RPMI7951 (cell line): ENCODE measurements at regions not wholly inside any gene's neighbourhood (a gene's known extent, or its start where the extent isn't known, plus 50 kb on each side); places are given as distances from the start of the nearest gene placed in this dataset.
A peak's percentile ranks its signal among the peaks of the same experiment; 100 is the strongest.

Source experiments
- DNase-seq: peaks from one replicate; pipeline ENCODE4 v3.0.0-alpha.2; 2012; ENCODE audit warnings: low read depth

DNA sequence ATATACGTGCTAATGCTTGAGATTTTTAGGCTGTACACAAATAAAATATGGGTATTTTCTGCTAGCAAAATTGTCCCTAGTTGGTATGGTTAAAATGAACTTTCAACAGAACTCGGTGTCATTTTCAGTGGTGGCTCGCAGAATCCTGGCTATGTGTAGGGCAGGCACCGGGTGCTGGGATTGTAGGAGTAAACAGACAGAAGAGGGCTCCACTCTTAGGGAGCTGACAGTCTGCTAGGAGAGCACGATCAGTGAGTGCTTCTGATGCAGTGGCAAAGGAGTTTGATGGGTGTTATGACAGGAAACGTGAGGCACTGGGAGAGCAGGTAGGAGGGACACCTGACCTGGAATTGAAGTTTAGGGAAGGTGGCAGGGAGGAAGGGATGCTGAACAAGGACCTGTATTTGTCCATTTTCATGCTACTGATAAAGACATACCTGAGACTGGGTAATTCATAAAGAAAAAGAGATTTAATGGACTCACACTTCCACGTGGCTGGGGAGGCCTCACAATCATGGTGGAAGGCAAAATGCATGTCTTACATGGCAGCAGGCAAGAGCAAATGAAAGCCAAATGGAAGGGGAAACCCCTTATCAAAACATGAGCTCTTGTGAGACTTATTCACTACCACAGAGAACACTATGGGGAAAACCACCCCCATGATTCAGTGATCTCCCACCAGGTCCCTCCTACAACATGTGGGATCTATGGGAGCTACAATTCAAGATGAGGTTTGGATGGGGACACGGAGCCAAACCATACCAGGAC lies 105.4 kb upstream of the LCLAT1 start:
- DNase-seq = no peak

DNA sequence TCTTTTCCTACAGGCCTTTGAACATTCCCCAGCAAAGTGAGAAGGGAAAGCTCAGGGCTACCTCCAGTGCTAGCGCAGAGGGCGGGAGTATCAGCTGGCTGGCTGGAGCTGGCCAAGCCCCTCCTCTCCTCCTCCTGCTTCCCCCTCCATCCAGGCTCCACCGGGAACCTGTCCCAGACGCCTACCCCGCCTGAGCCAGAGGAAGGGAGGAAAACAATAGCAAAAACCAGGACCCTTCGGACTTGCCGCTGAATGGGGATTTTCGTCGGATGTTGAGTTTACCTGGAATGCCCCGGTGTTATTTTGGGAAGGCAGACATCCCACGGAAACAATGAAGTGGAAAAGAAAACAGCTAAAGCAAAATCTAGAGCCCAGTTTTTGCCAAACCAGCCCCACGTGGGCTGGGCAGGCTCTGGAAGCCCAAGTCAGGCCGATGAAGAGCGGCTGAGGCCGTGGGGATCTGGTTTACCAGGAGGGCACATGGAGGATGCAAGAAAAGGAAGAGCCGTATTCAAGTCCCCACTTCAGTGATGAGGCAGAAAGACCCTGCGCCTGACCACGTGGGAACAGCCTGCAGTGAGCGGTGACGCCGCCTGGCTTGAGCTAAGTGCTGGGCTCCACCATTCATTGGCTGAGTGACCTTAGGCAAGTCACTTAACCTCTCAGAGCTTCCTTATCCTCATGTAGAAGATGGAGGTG lies 100.4 kb upstream of the LCLAT1 start:
- DNase-seq = no peak

DNA sequence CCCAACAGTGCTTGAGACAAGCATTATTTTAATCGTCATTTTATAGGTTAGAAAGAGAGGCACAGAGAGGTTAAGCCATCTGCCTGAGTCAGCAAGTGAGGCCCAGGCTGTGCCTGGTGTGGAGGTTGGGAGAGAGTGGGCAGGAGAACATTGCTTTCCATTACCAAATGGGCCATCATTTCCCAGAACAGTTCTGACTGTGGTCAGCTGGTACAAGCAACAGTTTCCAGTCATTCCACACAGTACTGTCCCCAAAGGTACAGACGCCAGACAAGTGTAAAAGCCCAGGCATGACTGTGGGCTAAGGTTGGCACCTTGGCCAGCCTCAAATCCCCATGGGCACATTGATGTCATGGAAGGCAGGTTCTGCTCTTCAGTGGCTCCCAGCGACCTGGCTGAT lies 98.2 kb upstream of the LCLAT1 start:
- no peak for DNase-seq

DNA sequence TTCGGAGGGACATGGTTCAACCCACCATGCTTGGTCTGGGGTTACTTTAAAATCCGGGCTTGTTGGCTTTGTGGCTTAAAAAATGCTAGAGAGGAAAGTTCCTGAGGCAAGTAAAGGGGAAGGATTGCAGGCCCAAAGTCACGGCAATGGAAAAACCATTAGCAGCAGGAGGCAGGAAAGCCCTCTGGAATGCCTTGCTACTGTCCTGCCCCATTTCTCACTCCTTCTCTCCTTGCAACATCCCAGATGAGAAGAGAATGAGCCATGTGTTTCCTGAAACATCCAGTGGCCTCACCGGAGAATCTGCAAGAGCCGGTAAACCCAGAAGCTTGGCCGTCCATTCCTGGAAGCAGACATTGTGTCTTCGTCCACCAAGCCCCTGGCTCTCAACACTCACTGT lies 97.4 kb upstream of the LCLAT1 start:
- DNase-seq = no peak

DNA sequence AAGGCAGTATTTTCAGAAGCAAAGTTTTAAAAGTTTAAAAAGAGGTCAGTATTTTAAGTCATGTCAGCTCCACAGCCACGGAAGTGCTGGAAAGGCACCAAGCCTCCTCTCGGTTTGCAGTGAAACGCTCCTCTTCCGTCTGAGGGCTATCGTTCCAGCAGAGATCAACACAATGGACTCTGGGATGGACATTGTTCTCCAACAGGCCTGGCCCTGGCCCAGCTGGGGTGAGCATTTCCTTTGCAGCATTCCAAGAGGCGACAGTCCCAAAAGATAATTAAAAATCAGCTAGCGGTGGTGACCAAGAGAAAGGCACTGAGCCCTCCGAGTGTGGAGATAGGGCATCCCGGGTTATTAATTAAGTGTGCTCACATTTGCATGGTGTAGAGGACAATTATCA lies 95.9 kb upstream of the LCLAT1 start:
- DNase-seq = no peak

DNA sequence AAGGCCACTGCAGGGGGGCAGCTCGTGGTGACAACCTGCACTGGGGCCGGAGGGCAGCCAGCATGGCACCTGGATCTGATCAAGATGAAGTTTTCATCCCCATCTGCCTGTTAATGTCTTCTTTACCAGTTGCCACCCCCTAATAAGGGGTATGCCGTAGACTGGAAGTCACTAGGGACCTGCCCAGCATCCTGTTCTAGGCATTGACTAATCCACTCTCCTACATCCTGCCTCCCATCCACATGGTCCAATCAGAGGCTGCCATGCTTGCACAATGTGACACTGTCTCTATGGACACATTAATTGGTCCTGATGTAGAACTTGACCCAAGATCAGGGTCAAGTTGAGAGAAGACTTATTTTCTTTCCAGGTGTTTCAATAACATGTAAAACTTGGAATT lies 95.1 kb upstream of the LCLAT1 start:
- DNase-seq = no peak

DNA sequence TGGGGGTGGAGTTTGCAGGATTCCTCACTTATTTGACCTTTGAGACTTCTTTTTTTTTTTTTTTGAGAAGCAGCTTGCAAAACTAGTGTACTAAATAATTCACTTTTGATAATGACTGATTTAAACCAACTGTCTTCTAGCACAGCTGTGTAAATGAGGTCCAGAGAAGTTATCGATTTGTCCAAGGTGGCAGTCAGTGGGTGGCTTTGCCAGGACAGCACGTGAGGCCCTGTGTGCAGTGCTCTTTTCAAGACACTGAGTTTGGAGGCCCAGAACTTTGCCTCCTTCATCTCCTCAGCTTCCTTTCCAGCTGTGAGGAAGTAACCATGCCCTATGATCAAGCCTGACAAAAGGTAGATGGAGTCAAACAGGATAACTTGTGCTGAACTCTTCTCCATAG lies 92.9 kb upstream of the LCLAT1 start:
- DNase-seq = no peak

DNA sequence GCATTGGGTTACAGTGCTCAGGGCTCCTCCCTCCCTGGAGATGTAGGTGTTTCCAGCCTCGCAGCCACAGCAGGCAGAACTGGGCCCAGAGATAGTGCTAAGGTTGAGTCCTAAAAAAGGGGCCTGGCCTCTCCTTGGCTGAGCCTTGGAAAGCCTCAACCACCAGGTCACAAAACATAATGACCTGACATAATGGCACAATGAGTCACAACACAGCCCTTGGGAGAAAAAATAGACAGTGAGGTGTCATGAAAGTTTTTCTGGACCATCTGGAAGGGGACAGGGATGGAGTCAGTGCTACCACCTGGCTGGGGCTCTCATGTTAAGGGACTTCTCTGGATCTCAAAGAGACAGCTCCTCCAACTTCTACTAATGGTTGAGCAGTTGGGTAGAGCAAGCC lies 92.4 kb upstream of the LCLAT1 start:
- DNase-seq = no peak

DNA sequence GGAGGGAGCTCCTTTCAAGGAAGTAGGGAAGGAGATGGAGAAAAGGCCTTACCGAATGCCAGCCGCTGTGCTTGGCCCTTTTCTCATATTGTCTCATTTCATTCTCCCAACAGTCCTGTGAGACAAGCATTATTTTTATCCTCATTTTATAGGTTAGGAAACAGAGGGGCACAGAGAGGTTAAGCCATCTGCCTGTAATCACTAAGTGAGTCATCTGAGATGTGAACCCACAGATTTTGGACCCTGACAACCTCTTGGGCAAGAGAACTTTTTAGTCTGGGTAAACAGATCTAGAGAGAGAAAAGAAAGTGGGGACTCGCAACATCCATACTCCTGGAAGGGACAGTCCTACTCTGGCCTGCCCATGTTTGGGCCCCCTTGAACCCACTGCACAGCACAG lies 91.7 kb upstream of the LCLAT1 start:
- DNase-seq = no peak

DNA sequence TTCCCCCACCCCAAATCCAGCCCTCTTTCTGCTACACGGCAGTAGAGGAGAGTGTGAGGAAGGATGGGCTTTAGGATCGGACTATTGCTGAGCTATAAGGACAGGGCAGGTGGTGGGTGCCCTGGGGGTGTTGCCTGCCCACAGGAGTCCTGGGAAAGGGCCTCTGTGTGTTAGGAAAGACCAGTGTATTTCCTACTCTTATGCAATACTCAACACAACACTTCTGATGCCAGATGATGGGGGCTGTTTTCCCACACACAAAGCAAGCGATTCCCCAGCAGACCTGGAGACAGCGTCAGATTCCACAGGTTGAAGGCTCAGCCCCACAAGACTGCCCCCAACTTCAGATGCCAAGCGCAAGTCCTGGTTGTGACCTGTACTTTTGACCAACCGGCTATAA lies 91.0 kb upstream of the LCLAT1 start:
- no peak for DNase-seq

DNA sequence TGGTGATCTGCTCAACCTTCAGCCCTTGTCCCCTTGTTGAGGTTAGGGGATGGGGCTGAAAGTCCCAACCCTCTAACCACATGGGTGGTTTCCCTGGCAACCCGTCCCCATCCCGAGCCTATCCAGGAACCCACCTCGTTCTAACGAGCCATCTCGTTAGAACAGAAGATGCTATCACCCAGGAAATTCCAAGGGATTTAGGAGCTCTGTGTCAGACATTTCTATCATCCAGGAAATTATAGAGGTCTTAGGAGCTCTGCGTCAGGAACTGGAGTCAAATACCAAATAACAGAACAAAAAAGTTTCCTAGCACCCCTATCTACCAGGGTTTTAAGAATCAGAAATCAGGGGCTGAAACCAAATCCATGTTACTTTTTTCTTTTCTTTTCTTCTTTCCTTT lies 90.3 kb upstream of the LCLAT1 start:
- DNase-seq = no peak

DNA sequence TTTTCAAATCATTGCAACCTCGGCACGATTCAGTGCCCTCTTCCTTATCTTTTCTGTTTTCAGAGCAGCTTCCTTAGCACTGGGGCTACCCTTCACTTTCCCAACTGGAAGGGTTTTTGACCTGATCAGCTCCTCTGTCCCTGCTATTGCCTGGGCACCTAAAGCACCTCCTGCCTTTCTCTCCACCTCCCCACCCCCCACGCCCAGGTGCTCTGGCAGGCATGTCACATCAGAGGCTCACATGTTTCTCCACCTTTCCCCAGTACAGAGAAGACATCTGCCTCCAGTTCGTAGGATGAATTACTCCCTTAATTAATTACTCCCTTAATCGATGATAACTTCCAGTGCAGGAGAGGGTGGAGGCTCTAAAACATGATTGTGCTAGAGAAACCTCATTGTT lies 88.7 kb upstream of the LCLAT1 start:
- DNase-seq = no peak

DNA sequence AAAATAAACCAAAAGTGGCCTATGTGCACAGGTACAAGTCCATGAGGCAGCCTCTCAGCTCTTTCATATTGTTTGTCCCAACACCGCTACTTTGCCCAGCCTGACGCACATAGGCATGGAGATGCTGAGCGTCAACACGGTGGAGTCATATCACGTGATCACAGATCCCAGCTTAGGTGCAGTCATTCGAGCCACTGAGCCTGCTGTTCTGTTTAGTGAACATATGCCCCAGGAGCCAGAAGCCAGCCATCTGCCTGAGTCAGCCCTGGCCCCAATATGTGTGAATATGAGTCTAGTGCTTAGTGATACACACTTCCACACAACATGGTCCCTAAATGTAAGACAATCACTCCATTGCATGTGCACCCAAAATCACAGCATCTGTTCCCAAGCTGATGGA lies 88.2 kb upstream of the LCLAT1 start:
- DNase-seq = no peak

DNA sequence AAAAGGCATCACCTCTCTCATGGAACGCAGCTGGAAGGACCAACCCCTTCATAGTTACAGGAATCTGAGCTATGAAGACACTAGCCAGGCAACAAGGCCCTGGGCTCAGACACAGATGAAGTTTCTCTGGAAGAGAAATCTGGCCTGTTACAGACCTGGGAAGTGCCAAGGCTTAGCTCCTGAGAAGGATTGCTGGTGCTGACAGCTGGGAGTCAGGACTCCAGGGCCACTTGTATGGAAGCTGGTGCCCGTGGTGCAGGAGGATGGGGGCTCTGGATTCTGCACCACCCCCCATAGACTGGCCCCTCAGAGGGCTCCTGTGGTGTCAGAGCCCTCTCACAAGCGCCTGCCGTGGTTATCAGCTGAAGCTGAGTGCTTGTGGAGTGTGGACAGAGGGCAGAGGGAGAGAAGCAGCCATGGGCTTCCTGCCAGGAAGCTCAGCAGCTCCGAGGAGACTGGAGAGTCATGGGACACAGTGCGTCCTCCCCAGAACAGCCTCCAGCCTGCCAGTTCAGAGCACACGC lies 87.3 kb upstream of the LCLAT1 start:
- no peak for DNase-seq

DNA sequence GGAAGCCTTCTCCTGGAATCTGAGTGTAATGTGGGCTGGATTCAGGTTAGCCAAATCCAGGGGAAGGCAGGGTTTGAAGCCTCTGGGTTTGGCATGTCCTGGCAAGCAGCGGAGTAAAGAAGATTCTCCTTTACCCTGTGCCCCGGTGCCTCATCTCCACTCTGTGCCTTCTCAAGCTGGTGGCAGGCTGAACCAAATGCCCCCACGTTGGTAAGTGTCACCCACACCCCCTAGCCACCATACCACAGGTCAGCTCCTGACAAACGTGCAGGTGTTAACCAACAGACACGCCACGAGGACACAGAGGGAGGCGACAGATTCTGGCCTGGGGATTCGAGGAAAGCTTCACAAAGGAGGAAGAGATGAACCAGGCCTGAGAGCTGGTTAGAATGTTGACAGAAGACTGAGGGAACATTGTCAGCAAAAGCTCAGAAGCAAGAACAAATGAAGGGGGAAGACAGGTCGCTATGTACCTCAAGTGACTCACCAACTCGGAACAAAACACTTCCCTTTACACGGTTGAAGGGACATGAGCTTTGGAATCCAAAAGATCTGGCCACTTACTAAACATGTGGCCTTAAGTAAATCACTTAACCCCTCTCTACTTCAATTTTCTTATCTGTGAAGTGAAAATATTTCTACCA lies 85.2 kb upstream of the LCLAT1 start:
- no peak for DNase-seq

DNA sequence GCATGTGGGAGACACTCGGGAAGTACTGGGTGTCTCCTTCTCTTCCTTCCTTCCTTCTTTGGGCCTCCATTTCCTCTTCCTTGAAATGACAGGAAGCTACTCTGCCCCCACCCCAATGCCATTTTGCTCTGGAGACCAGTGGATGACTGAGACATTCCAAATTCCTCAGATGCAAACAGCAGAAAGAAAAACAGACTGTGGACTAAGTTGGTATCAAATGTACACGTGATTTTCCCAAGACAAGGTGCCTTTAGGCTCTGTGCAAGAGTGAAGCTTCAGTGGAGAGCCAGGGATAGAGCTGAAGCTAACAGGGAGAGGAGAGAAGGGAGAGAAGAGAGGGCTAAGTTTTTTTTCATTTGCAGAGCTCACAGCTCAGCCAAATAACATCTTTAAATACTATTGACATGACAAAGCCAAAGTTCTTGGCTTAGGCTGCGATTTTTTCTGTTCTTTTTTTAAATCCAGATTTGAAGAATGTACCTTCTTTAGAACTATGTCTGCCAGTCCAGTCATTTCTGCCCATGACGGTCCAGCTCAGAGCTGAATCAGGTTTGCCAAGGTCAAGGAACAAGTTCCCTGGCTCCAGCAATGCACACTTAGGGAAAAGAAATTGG lies 84.5 kb upstream of the LCLAT1 start:
- no peak for DNase-seq

DNA sequence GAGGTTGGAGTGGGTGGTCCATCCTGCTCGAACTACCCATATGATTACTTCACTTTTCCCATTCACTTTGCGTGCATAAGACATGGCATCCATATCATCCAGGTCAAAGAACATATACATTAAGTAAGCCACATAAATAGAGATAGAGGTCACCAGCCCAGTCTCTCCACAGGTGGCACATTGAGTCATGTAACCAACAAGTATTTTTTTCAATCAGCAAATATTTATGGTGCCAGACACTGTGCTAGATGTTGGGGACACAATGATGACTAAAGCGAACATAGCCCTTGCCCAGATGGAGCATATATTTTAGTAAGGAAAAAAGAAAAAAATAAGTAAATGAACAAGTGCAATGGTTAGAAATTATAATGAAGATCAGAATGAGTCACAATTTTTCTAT lies 83.6 kb upstream of the LCLAT1 start:
- no peak for DNase-seq

DNA sequence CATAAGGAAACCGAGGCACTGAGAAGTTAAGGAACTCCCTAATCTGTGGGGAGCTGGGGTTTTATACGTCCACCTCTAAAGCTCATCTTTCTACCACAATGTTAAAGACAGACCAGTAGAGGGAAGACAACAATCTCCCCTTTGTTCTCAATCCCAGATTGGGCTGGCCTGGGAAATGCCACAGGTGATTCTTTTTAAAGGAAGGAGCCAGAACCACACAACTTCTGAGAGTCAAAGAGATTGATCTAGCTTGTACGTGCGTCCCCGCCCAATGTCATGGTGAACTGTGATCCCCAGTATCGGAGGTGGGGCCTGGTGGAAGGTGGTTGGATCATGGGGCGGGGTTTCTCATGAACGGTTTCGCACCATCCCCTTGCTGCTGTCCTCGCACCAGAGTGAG lies 81.8 kb upstream of the LCLAT1 start:
- DNase-seq = no peak

DNA sequence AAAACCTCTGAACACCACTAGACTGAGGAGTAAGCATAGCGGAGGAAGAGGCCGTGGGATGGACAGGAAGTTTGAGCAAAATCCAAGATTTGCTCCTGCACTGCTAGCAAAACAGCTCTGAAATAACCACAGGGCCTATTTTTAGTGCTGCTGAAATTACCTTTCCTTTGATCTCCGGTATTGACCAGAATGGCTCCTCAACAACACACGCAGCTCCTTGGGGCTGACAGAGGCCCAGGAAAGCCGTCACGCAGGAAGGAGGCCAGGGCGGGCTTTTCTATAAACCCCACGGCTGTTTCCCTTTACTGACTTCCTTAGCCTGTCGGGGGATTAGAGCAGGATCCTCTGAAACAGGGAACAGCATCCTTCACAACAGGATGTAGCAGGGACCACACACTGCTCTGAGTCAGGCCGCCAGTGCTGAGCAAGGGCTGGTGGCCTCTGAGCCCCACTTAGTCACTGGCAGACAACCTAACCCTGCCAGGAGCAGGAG lies 80.8 kb upstream of the LCLAT1 start:
- peak; percentile 37 for DNase-seq

DNA sequence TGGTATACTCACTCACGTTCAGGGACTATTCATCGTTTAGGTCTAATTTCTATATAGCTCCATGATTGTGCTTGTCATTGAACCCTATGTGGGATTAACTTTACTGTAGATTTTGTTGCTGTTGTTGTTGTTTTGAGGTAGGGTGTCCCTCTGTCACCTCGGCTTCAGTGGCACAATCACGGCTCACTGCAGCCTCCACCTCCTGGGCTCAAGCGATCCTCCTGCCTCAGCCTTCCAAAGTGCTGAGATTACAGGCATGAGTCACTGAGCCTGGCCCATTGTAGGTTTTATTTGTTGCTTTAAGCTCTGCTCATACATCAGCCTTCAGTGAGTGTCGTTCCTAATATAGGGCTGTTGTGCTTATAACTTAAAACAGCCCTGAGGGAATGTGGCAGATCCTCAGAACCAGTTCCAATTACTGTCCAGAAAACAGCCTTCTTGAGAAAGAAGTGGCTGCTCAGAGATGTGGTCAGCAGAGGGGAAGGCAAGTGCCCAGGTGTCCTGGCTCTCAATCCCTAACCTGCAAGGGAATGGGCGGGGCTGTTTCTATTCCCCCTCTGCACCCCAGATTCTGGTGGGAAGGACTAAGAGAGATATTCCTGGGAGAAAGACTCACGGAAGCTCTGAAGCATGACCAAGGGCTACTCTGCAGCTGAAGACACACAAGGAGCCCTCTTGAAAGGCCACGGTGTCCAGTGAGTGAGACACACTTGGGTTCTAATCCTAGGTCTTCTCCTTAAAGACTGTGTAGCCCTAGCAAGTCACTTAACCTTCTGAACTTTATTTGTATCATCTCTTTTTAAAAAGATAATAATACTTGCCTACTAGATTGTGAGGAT lies 79.6 kb upstream of the LCLAT1 start:
- DNase-seq = peak; percentile 36

DNA sequence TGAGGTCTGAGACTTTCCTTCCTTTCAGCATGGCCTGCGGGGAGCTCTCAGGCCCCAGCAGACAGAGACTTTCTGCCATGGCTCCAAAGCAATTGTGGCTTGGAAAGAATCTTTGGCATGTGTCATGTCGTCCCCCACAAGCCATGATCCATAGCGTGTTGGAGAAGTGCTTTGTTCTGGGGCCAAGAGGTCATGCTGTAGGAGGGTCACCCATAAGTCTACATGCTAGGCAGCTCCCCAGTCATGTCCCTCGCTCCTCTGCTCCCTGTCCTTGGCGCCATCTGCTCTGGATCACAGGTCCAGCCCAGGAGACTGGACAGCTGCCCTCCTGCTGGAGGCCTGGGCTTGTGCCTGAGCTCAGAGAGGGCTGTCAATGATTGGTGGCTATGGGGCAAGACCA lies 78.8 kb upstream of the LCLAT1 start:
- DNase-seq = peak; percentile 53
